CD4-positive, alpha-beta T cell treated with Interleukin-6 for 4 hours (primary cell): ENCODE measurements at regions not wholly inside any gene's neighbourhood (a gene's known extent, or its start where the extent isn't known, plus 50 kb on each side); places are given as distances from the start of the nearest gene placed in this dataset.

ENCODE experiments used
- DNase-seq: peaks from one replicate; pipeline ENCODE4 v3.0.0-alpha.2; 2020; ENCODE audit warnings: mixed read lengths

- no peak for DNase-seq
Observed at GRCh38 chr7:16051561-16052255, 365.2 kb upstream of the MEOX2 start.

GRCh38 chr7:16046041-16046440 is 359.6 kb upstream of the MEOX2 start:
- no peak for DNase-seq

GRCh38 chr7:16045296-16045695 is 358.8 kb upstream of the MEOX2 start:
- no peak for DNase-seq

GRCh38 chr7:16044645-16045044 is 358.2 kb upstream of the MEOX2 start:
- DNase-seq, result no peak

GRCh38 chr7:16040346-16040745 is 353.9 kb upstream of the MEOX2 start:
- DNase-seq, result no peak

GRCh38 chr7:16038906-16039305 is 352.4 kb upstream of the MEOX2 start:
- DNase-seq, result no peak

- no peak for DNase-seq
Observed at GRCh38 chr7:16035392-16035791, 348.9 kb upstream of the MEOX2 start.

GRCh38 chr7:16034866-16035265 is 348.4 kb upstream of the MEOX2 start:
- no peak for DNase-seq

GRCh38 chr7:16034353-16034752 is 347.9 kb upstream of the MEOX2 start:
- no peak for DNase-seq

- DNase-seq, result no peak
Observed at GRCh38 chr7:16033233-16033632, 346.8 kb upstream of the MEOX2 start.

- DNase-seq, result no peak
Observed at GRCh38 chr7:16028636-16029035, 342.2 kb upstream of the MEOX2 start.

GRCh38 chr7:16028103-16028502 is 341.6 kb upstream of the MEOX2 start:
- DNase-seq, result no peak

GRCh38 chr7:16027396-16027795 is 340.9 kb upstream of the MEOX2 start:
- no peak for DNase-seq

- no peak for DNase-seq
Observed at GRCh38 chr7:16026253-16027020, 340.0 kb upstream of the MEOX2 start.

- no peak for DNase-seq
Observed at GRCh38 chr7:16025696-16026095, 339.2 kb upstream of the MEOX2 start.

- no peak for DNase-seq
Observed at GRCh38 chr7:16023503-16023902, 337.0 kb upstream of the MEOX2 start.

- no peak for DNase-seq
Observed at GRCh38 chr7:16023046-16023445, 336.6 kb upstream of the MEOX2 start.

GRCh38 chr7:16021851-16022250 is 335.4 kb upstream of the MEOX2 start:
- DNase-seq, result no peak

GRCh38 chr7:16015981-16016380 is 329.5 kb upstream of the MEOX2 start:
- no peak for DNase-seq

- DNase-seq, result no peak
Observed at GRCh38 chr7:16014031-16014430, 327.5 kb upstream of the MEOX2 start.

- no peak for DNase-seq
Observed at GRCh38 chr7:16007911-16008310, 321.4 kb upstream of the MEOX2 start.

- no peak for DNase-seq
Observed at GRCh38 chr7:16004702-16005101, 318.2 kb upstream of the MEOX2 start.

GRCh38 chr7:16001477-16001876 is 315.0 kb upstream of the MEOX2 start:
- DNase-seq, result no peak

GRCh38 chr7:15998617-15999016 is 312.1 kb upstream of the MEOX2 start:
- DNase-seq, result no peak

- no peak for DNase-seq
Observed at GRCh38 chr7:15995027-15995426, 308.5 kb upstream of the MEOX2 start.
